Stimulated activated CD4-positive, alpha-beta T cell treated with anti-CD3 and anti-CD28 coated beads, Interleukin-2, amount 100 ng/mL, for 24 hours (primary cell): ENCODE measurements at regions not wholly inside any gene's neighbourhood (a gene's known extent, or its start where the extent isn't known, plus 50 kb on each side); places are given as distances from the start of the nearest gene placed in this dataset.
"Not testable (repeated sequence)": the region's sequence is repeated elsewhere in the genome, so short reads cannot be mapped to it uniquely, and the experiment has no call there.

Source experiments
- DNase-seq, 2 donors: peaks; one replicate each; pipeline ENCODE4 v3.0.0-alpha.2; 2020

DNA sequence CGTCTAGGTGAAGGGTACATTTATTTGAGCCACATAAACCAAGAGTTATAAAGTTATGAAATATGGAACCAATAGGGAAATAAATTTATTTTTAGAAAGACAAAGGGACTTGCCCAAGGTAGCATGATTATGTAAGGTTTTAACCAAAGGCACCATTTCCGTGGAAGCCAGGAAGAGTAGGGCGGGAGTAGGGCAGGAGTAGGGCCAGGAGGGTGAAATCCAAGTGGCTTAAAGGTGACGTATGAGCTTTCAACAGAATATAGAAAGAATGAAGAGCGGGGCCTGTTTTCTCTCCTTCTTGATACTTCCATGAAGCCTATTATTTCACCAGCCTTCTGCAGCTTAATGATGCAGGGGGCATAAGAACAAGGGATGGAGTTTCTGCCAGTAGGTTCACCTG is 91.7 kb upstream of the PNPLA4 start:
- DNase-seq = no peak

DNA sequence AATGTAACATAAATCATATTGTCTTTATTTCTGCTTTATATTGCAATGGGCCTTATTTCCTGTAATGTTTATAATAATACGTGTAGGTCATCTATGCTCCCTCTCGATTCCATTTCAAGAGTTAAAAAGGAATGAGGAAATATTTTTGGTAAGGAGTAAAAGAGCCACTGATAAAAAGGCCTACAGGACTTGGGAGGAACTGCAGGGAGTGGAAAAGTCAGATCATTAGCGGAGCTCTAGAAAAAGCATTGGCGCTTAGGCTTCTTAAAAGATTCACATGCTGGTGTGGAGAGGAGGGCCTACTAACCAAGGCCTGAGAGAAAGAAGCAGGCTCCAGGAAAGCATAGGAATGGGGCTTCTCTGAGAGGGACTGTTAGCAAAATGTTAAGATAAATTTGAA is 82.9 kb upstream of the PNPLA4 start:
- DNase-seq = no peak

DNA sequence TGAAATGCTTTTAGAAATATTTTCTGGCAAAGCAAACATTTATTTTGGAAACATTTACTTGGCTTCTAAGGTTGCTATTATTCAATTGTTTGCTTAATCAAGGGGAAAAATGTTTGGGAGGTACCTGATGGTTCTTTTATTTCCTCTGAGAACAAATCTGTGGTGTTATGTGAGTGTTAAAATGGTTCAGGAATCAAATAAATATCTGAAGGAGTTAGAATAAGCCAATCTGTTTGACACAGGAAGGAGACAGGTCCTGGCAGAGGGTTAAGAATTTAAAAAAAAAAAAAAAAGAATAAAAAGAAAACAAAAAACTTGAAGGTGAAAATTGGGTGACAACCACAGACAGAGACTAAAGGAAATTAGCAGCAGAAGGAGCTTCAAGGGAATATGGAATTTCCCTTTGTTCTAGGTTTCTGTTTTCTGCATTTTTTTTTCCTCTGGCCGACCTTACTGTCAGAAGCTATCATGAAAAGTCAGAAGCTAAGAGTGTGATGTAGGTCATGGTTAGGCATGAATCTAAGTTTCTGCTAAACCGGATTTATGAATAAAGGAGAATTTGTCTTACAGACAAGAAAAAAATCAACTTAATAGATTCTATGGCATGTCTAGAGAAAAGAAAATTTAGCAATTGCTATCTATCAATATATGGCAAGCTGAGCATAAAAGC is 78.6 kb upstream of the PNPLA4 start:
- no peak for DNase-seq

DNA sequence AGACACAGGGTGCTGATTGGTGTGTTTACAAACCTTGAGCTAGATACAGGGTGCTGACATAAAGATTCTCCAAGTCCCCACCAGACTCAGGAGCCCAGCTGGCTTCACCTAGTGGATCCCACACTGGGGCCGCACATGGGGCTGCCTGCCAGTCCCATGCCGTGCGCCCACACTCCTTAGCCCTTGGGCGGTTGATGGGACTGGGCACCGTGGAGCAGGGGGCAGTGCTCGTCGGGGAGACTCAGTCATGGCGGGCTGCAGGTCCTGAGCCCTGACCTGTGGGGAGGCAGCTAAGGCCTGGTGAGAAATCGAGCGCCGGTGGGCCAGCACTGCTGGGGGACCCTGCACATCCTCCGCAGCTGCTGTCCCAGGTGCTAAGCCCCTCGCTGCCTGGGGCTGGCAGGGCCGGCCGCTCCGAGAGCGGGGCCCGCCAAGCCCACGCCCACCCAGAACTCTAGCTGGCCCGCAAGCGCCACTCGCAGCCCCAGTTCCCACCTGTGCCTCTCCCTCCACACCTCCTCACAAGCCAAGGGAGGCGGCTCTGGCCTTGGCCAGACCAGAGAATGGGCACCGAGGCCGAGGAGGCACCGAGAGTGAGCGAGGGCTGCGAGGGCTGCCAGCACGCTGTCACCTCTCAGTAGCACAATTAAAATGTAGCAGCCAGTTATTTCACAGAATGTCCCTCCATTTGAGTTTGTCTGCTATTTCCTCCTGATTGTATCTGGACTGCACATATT is 76.1 kb upstream of the PNPLA4 start:
- DNase-seq = no peak

DNA sequence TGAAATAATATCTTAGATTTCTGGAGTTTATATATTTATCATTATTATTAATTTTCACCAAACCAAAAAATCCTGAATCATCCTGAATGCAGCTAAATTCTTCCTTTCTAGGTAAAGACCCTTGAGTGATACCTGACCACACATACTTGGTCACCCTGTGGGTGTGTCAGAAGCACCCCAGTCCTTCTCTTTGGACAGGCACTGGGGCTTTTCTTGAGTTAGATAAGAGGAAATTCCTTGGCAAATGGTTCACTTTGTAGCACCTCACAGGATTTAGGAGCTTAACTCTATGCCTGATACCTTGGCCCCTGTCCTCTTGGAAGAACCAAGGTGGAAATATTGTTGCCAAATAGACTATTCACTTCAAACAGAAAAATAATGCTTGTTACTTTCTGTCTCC is 69.6 kb upstream of the PNPLA4 start:
- DNase-seq = no peak

DNA sequence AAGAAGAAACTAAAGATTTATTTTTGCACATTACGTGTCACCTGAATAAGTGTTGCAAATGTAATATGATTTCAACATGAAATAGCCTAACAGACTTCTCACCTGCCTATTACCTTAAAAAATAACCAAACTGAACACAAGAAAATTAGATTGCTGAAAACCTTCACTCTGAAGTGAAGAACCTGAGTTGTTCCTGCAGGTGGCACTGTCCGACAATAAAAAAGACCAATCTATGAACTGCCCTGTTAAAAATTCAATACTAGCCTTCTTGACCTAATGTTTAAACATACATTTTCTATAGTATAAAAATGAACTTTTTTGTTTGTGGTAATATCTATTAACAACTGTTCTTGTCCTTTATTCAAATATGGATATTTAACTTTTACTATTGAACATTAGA is 69.2 kb upstream of the PNPLA4 start:
- peak; percentile 6 to 17 for DNase-seq

DNA sequence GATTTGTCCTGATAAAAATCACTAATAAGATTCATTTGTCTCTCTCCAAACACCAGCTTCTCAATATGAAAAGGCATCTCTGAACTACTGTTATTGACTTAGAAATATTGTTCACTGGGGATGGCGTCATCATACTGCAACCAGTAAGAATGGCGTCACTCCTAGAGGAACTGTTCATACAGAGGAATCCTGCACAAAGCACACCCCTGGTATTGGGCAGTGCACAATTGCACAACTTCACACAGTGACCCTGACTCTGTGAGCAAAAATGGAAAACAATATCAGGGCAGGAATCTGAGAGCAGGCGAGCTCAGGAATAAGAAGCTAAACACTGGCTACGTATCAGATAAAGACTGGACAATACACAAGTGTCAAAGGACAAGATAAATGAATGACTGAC is 66.7 kb upstream of the PNPLA4 start:
- no peak for DNase-seq

DNA sequence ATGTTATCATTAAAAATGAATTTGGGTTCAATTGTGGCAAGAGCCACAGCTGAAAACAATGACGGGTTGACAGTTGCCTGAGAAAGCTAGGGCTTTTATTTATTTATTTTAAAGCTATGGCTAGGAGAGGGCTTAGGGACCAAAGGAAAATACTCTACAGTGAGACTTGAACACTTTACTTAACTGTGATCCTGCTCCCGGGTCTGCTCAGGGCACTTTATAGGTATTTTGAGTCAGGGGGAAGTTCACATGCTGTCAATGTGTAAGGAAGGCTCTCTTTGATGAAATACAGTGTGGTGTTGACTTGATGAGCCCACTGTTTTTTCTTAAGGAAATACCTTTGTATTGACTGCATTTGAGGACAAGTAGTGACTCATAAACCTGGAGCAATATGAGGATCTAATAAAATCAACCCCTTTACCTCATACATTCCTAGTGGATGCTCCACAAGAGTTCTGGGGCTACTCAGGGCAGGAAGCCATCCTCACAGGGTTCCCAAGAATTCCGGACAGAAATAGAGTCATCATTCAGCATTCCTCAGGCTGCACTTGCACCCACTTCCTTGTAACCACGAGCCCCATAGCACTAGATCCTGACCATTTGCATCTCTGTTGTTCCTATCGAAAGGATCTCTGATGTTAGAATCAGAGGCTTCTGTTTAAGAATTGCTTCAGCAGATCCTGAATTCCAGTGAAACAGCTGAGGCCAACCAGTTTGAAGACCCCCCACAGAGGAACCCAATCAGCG is 61.0 kb upstream of the PNPLA4 start:
- not testable (repeated sequence) for DNase-seq

DNA sequence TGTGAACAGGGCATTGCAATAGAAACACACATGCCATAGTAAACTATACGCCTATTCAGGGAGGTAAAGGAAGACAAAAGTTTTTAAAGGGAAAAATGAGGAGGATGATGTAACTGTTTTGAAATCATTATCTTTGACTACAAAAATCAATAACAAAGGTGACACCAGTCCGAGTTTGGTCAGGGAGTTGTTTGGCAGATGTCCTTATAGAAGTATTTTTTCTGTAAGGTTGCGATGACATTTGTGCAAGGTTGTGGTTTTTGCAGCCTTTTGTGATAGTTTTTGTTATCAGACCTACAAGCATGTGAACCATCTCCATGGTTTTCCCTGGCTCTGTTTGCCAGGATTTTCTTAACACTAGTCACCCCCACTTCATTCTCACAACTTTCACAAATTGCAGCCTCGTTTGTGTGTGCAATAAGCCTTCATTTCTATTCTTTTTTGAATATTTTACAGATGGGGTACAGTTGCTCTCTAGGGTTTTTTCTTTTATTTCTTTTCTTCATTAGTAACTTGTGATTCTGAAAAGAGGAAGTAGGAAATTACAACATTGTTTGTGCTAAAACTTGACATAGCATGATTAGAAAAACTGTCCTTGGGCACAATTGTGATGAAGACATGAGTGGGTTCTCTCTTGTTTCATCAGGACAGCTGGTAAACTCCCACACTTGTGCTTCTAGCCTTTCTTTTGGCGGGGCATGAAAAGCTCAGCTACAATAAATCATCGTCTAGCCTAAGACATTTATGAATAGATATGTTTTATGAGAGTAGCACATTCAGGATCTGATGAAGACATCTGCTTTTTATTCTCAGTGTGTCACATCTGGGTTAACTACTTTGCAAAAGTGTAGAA is 60.2 kb upstream of the PNPLA4 start:
- DNase-seq = no peak

DNA sequence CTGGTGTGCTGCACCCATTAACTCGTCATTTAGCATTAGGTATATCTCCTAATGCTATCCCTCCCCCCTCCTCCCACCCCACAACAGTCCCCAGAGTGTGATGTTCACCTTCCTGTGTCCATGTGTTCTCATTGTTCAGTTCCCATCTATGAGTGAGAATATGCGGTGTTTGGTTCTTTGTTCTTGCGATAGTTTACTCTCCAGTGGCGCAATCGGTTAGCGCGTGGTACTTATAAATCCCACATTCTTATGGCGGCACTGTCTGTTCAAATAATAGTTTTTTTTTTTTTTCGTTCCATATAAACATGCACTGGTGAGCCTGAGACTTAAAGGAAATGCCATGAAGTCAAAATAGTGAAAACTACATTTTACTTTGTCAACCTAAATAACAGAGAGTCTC is 59.5 kb upstream of the PNPLA4 start:
- DNase-seq = not testable (repeated sequence)

DNA sequence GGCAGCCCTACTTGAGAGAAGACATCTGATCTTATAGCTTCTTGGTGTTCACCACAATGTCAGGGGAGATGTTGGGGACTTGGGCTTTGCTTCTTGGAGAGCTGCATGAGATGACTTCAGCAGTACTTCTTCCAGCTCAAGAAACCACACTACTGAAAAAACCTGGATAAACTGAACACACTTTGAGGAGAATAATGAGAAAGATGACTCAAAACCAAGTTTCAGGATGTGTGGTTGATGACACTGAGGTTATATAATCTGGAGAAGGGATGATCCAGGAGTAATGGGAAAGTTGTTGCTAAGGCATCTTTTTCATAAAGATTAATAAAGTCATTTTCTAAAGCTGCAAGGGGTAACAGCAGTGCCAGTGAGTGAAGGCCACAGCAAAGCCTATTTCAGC is 58.4 kb upstream of the PNPLA4 start:
- no peak for DNase-seq

DNA sequence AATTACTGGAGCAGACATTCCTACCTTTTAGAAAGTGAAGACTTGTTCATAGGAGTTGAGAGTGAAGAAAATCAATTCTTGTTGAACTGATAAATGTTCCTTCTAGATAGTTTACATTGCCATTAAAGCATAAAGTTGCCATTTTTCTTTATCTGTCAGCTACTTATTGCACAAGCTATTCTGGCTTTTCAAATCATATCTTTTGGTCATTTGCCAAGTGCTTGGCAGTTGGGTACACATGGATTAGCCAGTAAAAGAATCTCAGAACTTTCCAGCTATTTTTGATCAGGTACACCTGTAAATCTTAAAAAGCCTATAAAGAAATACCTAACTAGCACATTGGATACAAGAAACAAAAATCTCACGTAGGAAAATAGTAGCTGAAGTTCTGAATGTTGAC is 56.4 kb upstream of the PNPLA4 start:
- DNase-seq = no peak
